ENCODE measurements at regions not wholly inside any gene's neighbourhood (a gene's known extent, or its start where the extent isn't known, plus 50 kb on each side); places are given as distances from the start of the nearest gene placed in this dataset.

DNA sequence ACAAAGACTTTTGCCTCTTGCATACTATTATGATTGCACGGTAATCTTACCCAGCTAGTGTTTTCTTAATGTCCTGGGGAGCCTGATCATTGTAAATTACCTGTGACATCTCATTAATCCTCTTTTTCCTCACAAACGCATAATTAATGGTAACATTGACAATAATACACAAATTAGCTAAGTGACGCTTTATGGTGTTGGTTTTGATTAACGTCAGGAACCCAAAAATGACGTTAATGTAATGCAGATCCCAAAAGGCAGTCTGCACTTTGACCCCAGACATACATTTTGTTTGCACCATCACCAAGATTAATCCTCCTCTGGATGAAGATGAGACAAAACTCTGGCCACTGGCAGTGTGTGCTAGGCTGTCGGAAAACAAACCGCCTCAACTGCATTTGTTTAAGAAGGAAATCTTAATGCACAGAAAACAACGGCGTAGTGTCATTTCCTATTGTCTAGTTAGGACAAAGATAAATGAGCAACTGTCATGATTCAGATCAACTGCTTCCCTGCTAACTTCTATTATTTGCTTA is 83.9 kb upstream of the CDIN1 start (continued):
- TF ChIP-seq REST (IDR thresholded peaks at IDR 0.05) (no peak), RFX5 (IDR thresholded peaks at IDR 0.05) (no peak), NFE2L2 (conservative IDR thresholded peaks at IDR 0.05; ENCODE audit: low read length) (no peak), FOSB (CRISPR knock-in tag; IDR thresholded peaks at IDR 0.05) (no peak), ESRRA (IDR thresholded peaks at IDR 0.05; ENCODE audit: borderline replicate concordance, low read length) (no peak)

DNA sequence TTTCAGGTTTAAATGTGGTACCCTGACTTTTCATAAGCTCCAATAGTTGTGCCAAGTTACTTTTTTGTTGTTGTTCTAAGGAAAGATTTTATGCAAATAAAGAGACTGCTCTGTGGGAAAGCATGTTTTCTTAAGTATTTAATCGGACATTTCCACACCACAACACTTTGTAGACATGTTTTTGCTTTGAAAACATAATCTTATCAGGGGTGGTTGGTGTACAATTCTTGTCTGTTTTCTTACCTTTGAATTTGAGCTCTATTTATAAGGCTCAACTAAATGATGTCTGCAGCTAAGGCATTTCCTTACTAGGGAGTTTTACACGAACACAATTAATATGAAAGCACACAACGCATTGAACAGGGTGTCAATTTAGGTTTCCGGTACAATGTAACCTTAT is 81.5 kb upstream of the CDIN1 start:
- DNase-seq (ENCODE audit: low read depth in 1 of 2, low spot score in 1 of 2) = no peak
- TF ChIP-seq, protein P1, sequence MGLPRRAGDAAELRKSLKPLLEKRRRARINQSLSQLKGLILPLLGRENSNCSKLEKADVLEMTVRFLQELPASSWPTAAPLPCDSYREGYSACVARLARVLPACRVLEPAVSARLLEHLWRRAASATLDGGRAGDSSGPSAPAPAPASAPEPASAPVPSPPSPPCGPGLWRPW (IDR thresholded peaks at IDR 0.05) = no peak
- TF ChIP-seq PHF8 (IDR thresholded peaks at IDR 0.05; ENCODE audit: borderline replicate concordance, low read depth) (no peak), ZC3H11A (IDR thresholded peaks at IDR 0.05) (no peak), CBX2 (IDR thresholded peaks at IDR 0.05; ENCODE audit: borderline replicate concordance, low read depth) (no peak), HDAC2 (IDR thresholded peaks at IDR 0.05) (no peak), SMC3 (IDR thresholded peaks at IDR 0.05) (no peak), HEYL (CRISPR knock-in tag; IDR thresholded peaks at IDR 0.05) (no peak), RNF2 (IDR thresholded peaks at IDR 0.05; ENCODE audit: borderline replicate concordance, low read depth) (no peak), REST (IDR thresholded peaks at IDR 0.05) (no peak), POLR2AphosphoS2 (conservative IDR thresholded peaks at IDR 0.05; ENCODE audit: low read length) (no peak), ZSCAN20 (CRISPR knock-in tag; IDR thresholded peaks at IDR 0.05) (no peak), RARB (CRISPR knock-in tag; IDR thresholded peaks at IDR 0.05) (no peak), MAFK (IDR thresholded peaks at IDR 0.05; ENCODE audit: partially characterized antibody) (no peak), FOSB (CRISPR knock-in tag; IDR thresholded peaks at IDR 0.05) (no peak), ELK1 (IDR thresholded peaks at IDR 0.05; ENCODE audit: low read depth, low read length) (no peak), SREBF2 (IDR thresholded peaks at IDR 0.05) (no peak), HOXB13 (CRISPR knock-in tag; IDR thresholded peaks at IDR 0.05; ENCODE audit: low read depth) (no peak), ZFP36 (IDR thresholded peaks at IDR 0.05; ENCODE audit: borderline replicate concordance, partially characterized antibody) (no peak)
- TF ChIP-seq, protein P2, sequence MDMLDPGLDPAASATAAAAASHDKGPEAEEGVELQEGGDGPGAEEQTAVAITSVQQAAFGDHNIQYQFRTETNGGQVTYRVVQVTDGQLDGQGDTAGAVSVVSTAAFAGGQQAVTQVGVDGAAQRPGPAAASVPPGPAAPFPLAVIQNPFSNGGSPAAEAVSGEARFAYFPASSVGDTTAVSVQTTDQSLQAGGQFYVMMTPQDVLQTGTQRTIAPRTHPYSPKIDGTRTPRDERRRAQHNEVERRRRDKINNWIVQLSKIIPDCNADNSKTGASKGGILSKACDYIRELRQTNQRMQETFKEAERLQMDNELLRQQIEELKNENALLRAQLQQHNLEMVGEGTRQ (IDR thresholded peaks at IDR 0.05) = no peak
- TF ChIP-seq, protein P3, sequence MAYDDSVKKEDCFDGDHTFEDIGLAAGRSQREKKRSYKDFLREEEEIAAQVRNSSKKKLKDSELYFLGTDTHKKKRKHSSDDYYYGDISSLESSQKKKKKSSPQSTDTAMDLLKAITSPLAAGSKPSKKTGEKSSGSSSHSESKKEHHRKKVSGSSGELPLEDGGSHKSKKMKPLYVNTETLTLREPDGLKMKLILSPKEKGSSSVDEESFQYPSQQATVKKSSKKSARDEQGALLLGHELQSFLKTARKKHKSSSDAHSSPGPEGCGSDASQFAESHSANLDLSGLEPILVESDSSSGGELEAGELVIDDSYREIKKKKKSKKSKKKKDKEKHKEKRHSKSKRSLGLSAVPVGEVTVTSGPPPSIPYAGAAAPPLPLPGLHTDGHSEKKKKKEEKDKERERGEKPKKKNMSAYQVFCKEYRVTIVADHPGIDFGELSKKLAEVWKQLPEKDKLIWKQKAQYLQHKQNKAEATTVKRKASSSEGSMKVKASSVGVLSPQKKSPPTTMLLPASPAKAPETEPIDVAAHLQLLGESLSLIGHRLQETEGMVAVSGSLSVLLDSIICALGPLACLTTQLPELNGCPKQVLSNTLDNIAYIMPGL (CRISPR knock-in tag; IDR thresholded peaks at IDR 0.05; ENCODE audit: borderline replicate concordance) = no peak
- FAIRE-seq = no peak
- POLR2A ChIA-PET = no interaction called here
- 32% methylated on average over 4 of the region's 4 CpGs for WGBS (ENCODE audit: missing lambda C conversion rate)
- peak overlapping the region; percentile 18; the same call in 1 of the 3 replicates for H3K4me3 ChIP-seq
- CTCF ChIA-PET = no interaction called here
- no peak for ATAC-seq
- no peaks in the 10 kb centered on the region for H3K9me3 ChIP-seq
- H3K4me2 ChIP-seq = peak overlapping the region; percentile 66
- peaks cover 37% of the 10 kb centered on the region for H3K4me1 ChIP-seq
- H3K27ac ChIP-seq = peak overlapping the region; percentile 70 to 79
